GM12801 (cell line): ENCODE measurements at regions not wholly inside any gene's neighbourhood (a gene's known extent, or its start where the extent isn't known, plus 50 kb on each side); places are given as distances from the start of the nearest gene placed in this dataset.

Experiments used
- CTCF ChIP-seq: IDR thresholded peaks from one replicate; pipeline ENCODE4 v1.5.1; 2011; ENCODE audit warnings: control low read depth; ENCODE audit not compliant: insufficient read length; ENCODE audit errors: extremely low read depth

- no peak for TF ChIP-seq CTCF
Observed at GRCh38 chr4:180557950-180558349, 1685.3 kb upstream of the TENM3 start.

GRCh38 chr4:180558427-180558826 lies 1684.8 kb upstream of the TENM3 start:
- no peak for TF ChIP-seq CTCF

GRCh38 chr4:180560896-180561295 lies 1682.3 kb upstream of the TENM3 start:
- no peak for TF ChIP-seq CTCF

- no peak for TF ChIP-seq CTCF
Observed at GRCh38 chr4:180564026-180564425, 1679.2 kb upstream of the TENM3 start.

GRCh38 chr4:180564448-180564847 lies 1678.8 kb upstream of the TENM3 start:
- TF ChIP-seq CTCF = no peak

GRCh38 chr4:180565856-180566431 lies 1677.3 kb upstream of the TENM3 start:
- no peak for TF ChIP-seq CTCF

- TF ChIP-seq CTCF = no peak
Observed at GRCh38 chr4:180566492-180566891, 1676.7 kb upstream of the TENM3 start.
